Psoas muscle (tissue), 7 donors: ENCODE measurements at regions not wholly inside any gene's neighbourhood (a gene's known extent, or its start where the extent isn't known, plus 50 kb on each side); places are given as distances from the start of the nearest gene placed in this dataset.

Experiments used
- ATAC-seq, 4 donors: fragments of 200-7000 bp; cut with Tn5 transposase; one replicate each; pipeline ENCODE4 v1.9.1; 2020; ENCODE audit warnings: moderate library complexity in 3 of 4, mild to moderate bottlenecking in 2 of 4
- DNase-seq, 2 donors: peaks; one replicate each; pipeline ENCODE4 v3.0.0-alpha.2; 2020
- H3K27ac ChIP-seq: fragments of 200-600 bp; one replicate; pipeline ENCODE4 v1.8.0; 2022
- H3K27me3 ChIP-seq, 3 donors: fragments of 200-600 bp in 1 of 3; one replicate each; pipeline versions ENCODE4 v1.6.1 to v1.8.0; 2013 to 2022; ENCODE audit warnings: low read length in 2 of 3, mild to moderate bottlenecking in 2 of 3, moderate library complexity in 1 of 3; ENCODE audit not compliant: insufficient read depth in 3 of 3
- H3K36me3 ChIP-seq, 2 donors: fragments of 200-600 bp in 1 of 2; one replicate each; pipeline versions ENCODE4 v1.6.1 to v1.8.0; 2013 to 2022; ENCODE audit warnings: low read depth in 1 of 2, mild to moderate bottlenecking in 1 of 2, moderate library complexity in 1 of 2; ENCODE audit not compliant: insufficient read depth in 1 of 2
- H3K4me1 ChIP-seq: fragments of 200-600 bp; one replicate; pipeline ENCODE4 v1.8.0; 2022
- H3K4me3 ChIP-seq: fragments of 200-600 bp; one replicate; pipeline ENCODE4 v1.8.0; 2022; ENCODE audit warnings: mild to moderate bottlenecking
- H3K9me3 ChIP-seq: fragments of 200-600 bp; one replicate; pipeline ENCODE4 v1.8.0; 2022
- CTCF ChIP-seq: fragments of 200-600 bp; IDR thresholded peaks from one replicate; pipeline ENCODE4 v1.8.0; 2022; ENCODE audit warnings: antibody characterized with exemption
- WGBS, 3 donors: extraction: QIAGEN DNeasy Blood & Tissue Kit; methylation state at CpG; one replicate each; pipeline versions ENCODE4 v1.1.6 to v1.1.7; 2013; 5-methylcytosine and 5-hydroxymethylcytosine counted together
- intact Hi-C, 2 donors: fragments of 100-400 bp; cut with DNase I; formaldehyde crosslinking; loops; one replicate each; pipeline versions ENCODE4 v1.11.0 to v1.14.2; 2022
- donor health status: healthy with polysubstance abuse.
- donor health status: DM: no; HTN: no; CAD: no; lungs with moderate emphysema.
- donor health status: Bipolar disorder and iron deficiency.
- donor health status: healthy.
- donor health status: DM: yes; HTN: yes; CAD: no.
- donor health status: DM: no; HTN: no; CAD: no.
- donor health status: DM: yes; HTN: yes; CAD: no.

GRCh38 chr10:88209231-88209630 is 345.8 kb downstream of the PTEN start:
- no peak overlapping the region for H3K27ac ChIP-seq
- TF ChIP-seq CTCF = no peak
- no peak for DNase-seq
- H3K4me3 ChIP-seq = no peak overlapping the region
- WGBS, 3 donors = 40 to 56% (median 48%) methylated on average over 4 of the region's 4 CpGs
- H3K4me1 ChIP-seq = no peaks in the 10 kb centered on the region
- H3K27me3 ChIP-seq = no peaks in the 10 kb centered on the region
- H3K36me3 ChIP-seq = no peaks in the 10 kb centered on the region
- H3K9me3 ChIP-seq = no peaks in the 10 kb centered on the region
- peak; percentile 43 to 81 (median 62) for ATAC-seq
- intact Hi-C loops = no loop called here

DNA sequence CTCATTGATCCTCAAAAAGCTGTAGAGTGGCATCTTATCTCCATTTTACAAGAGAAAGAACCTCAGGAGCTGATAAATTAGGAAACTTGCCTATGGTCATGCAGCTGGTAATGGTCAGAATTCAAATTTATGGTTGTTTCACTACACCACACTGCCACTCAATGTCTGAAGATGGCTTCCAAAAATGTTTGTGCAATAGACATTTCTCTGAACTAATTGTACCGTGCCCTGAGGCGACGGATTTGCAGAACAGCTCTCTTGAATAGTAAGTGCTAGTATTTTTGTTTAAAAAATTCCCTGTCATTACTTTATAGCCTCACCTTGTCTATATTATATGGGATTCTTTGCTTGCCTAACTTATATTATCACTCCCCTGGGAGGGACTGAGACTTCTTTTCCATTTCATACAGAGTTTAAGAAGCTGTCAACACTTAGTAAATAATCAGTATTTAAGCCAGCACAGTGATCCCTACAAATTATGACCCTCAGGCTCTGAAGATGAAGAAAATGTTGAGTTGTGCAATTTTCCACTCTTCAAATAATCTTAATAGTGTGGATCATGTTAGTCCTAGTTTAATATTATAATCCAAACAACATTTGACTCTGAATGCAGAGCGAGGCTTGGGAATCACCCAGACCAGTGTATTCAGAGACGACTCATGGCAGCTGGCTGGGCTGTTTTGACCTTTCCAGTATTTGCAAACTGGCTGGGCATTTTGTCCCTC is 346.6 kb downstream of the PTEN start:
- TF ChIP-seq CTCF = no peak
- H3K4me1 ChIP-seq = no peaks in the 10 kb centered on the region
- intact Hi-C loops = no loop called here
- no peaks in the 10 kb centered on the region for H3K27me3 ChIP-seq
- WGBS, 3 donors = 27 to 63% (median 34%) methylated on average over 5 of the region's 5 CpGs
- no peaks in the 10 kb centered on the region for H3K36me3 ChIP-seq
- H3K9me3 ChIP-seq = no peaks in the 10 kb centered on the region
- H3K27ac ChIP-seq = no peak overlapping the region
- H3K4me3 ChIP-seq = no peak overlapping the region
- ATAC-seq (peak; percentile 53 to 85 (median 70)), DNase-seq (no peak)

DNA sequence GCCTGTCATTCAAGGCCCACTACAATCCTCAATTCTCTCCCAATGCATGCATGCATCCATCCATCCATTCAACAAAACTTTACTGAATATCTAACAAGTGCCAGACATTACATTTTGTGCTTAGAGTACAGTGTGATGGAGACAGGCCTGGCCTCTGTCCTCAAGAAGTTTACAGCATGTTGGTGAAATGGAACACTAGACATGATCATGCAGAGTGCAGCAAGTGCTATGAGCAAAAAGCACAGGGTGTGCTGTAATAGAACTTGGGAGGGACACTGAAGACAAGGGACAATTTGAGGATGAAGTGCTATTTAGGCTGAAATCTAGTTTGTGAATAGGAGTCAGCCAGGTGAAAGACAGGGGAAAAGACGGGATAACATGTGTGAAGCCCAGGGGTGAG is 347.8 kb downstream of the PTEN start:
- DNase-seq (no peak), ATAC-seq (peak in 2 of 4 donors; percentile 47 to 75)
- WGBS, 3 donors = 90 to 98% (median 96%) methylated on average over 1 of the region's 1 CpG
- Histone ChIP-seq H3K9me3 (no peaks in the 10 kb centered on the region), H3K27ac (no peak overlapping the region), H3K4me3 (no peak overlapping the region), H3K36me3 (no peaks in the 10 kb centered on the region), H3K27me3 (no peaks in the 10 kb centered on the region), H3K4me1 (no peaks in the 10 kb centered on the region)
- intact Hi-C loops = no loop called here
- TF ChIP-seq CTCF = no peak

GRCh38 chr10:88212069-88212468 is 348.6 kb downstream of the PTEN start:
- intact Hi-C loops = no loop called here
- H3K36me3 ChIP-seq = no peaks in the 10 kb centered on the region
- no peaks in the 10 kb centered on the region for H3K27me3 ChIP-seq
- no peak overlapping the region for H3K27ac ChIP-seq
- DNase-seq (no peak), ATAC-seq (no peak)
- no peaks in the 10 kb centered on the region for H3K4me1 ChIP-seq
- TF ChIP-seq CTCF = no peak
- no peak overlapping the region for H3K4me3 ChIP-seq
- no peaks in the 10 kb centered on the region for H3K9me3 ChIP-seq

DNA sequence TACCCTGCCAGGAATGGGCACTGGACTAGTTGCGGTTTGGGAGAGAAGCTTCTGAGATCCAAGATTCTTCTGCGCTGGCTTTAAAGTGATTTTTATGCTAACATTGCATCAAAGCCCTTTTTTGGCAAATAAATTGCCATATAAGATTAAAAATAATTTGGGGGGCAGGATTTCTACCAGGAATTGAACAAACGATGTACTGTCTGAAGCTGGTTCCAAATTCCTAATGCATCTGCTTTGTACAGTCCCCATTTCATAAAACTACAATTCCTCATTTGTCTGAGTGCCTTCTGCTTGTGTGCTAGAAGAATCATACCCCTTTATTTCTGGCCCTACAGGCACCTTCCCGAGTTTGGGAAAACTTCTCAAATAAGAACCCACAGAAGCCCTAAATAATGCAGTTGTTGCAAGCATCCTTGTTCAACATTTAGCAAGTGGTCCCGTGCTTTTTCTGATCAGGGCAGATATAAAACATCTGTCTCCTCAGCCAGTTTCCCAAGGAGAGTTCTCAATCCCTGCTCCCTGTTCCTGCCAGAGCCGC is 349.7 kb downstream of the PTEN start:
- Histone ChIP-seq H3K36me3 (no peaks in the 10 kb centered on the region), H3K27ac (no peak overlapping the region), H3K4me1 (no peaks in the 10 kb centered on the region), H3K27me3 (no peaks in the 10 kb centered on the region), H3K4me3 (no peak overlapping the region), H3K9me3 (no peaks in the 10 kb centered on the region)
- DNase-seq = no peak
- TF ChIP-seq CTCF = no peak
- 51 to 68% (median 54%) methylated on average over 6 of the region's 6 CpGs for WGBS, 3 donors
- intact Hi-C loops = no loop called here
- no peak for ATAC-seq
